HFFc6 (cell line): ENCODE measurements at regions not wholly inside any gene's neighbourhood (a gene's known extent, or its start where the extent isn't known, plus 50 kb on each side); places are given as distances from the start of the nearest gene placed in this dataset.

Source experiments
- DNase-seq: peaks from one replicate; pipeline ENCODE4 v3.0.0-alpha.2; 2018
- H3K27ac Mint-ChIP-seq: 2 replicates; pipeline ENCODE4 v1.8.0; 2020; ENCODE audit warnings: mild to moderate bottlenecking, mixed read lengths
- H3K27me3 Mint-ChIP-seq: 2 replicates; pipeline ENCODE4 v1.8.0; 2021; ENCODE audit warnings: mild to moderate bottlenecking, moderate library complexity, mixed read lengths; ENCODE audit not compliant: insufficient read depth
- H3K36me3 Mint-ChIP-seq: 2 replicates; pipeline ENCODE4 v1.8.0; 2021; ENCODE audit warnings: low read depth, mixed read lengths
- H3K4me1 Mint-ChIP-seq: 2 replicates; pipeline ENCODE4 v1.8.0; 2020; ENCODE audit warnings: low read depth, mixed read lengths
- H3K4me3 Mint-ChIP-seq: 2 replicates; pipeline ENCODE4 v1.8.0; 2020; ENCODE audit warnings: mild to moderate bottlenecking, moderate library complexity, mixed read lengths
- H3K9me3 Mint-ChIP-seq: 2 replicates; pipeline ENCODE4 v1.8.0; 2020; ENCODE audit warnings: mild to moderate bottlenecking, mixed read lengths
- CTCF ChIP-seq: fragments of 200-600 bp; sonication (generic); IDR thresholded peaks from 2 replicates; pipeline ENCODE4 v1.5.0; 2021; ENCODE audit warnings: antibody characterized with exemption, mild to moderate bottlenecking

GRCh38 chr20:43376831-43377230, 80.9 kb upstream of the SRSF6 start:
- Mint-ChIP-seq H3K9me3 (no peaks in the 10 kb centered on the region), H3K4me3 (no peak overlapping the region), H3K27ac (no peak overlapping the region), H3K27me3 (no peaks in the 10 kb centered on the region; the same call in 1 of the 2 replicates), H3K4me1 (peaks cover 42% of the 10 kb centered on the region), H3K36me3 (no peaks in the 10 kb centered on the region)
- TF ChIP-seq CTCF: no peak
- no peak for DNase-seq

GRCh38 chr20:43375591-43375990, 82.1 kb upstream of the SRSF6 start:
- peak overlapping the region; percentile 12 for H3K27ac Mint-ChIP-seq
- H3K4me1 Mint-ChIP-seq: peaks cover 41% of the 10 kb centered on the region
- H3K36me3 Mint-ChIP-seq: no peaks in the 10 kb centered on the region
- no peaks in the 10 kb centered on the region; the same call in 1 of the 2 replicates for H3K27me3 Mint-ChIP-seq
- no peaks in the 10 kb centered on the region for H3K9me3 Mint-ChIP-seq
- DNase-seq: peak; percentile 7
- H3K4me3 Mint-ChIP-seq: peak overlapping the region; percentile 23; the same call in 1 of the 2 replicates
- no peak for TF ChIP-seq CTCF

GRCh38 chr20:43372051-43372450, 85.6 kb upstream of the SRSF6 start:
- H3K27me3 Mint-ChIP-seq: peaks cover 11% of the 10 kb centered on the region
- H3K4me1 Mint-ChIP-seq: peaks cover 23% of the 10 kb centered on the region
- no peak overlapping the region for H3K4me3 Mint-ChIP-seq
- no peaks in the 10 kb centered on the region for H3K9me3 Mint-ChIP-seq
- TF ChIP-seq CTCF: no peak
- no peaks in the 10 kb centered on the region for H3K36me3 Mint-ChIP-seq
- H3K27ac Mint-ChIP-seq: no peak overlapping the region
- no peak for DNase-seq

GRCh38 chr20:43365691-43366090, 92.0 kb upstream of the SRSF6 start:
- H3K27ac Mint-ChIP-seq: no peak overlapping the region
- H3K27me3 Mint-ChIP-seq: peaks cover 34% of the 10 kb centered on the region
- no peak for TF ChIP-seq CTCF
- H3K4me3 Mint-ChIP-seq: no peak overlapping the region
- no peaks in the 10 kb centered on the region for H3K36me3 Mint-ChIP-seq
- DNase-seq: no peak
- no peaks in the 10 kb centered on the region for H3K9me3 Mint-ChIP-seq
- peaks cover 11% of the 10 kb centered on the region for H3K4me1 Mint-ChIP-seq

- no peaks in the 10 kb centered on the region for H3K9me3 Mint-ChIP-seq
- no peaks in the 10 kb centered on the region for H3K36me3 Mint-ChIP-seq
- no peak overlapping the region for H3K4me3 Mint-ChIP-seq
- no peak for DNase-seq
- no peak for TF ChIP-seq CTCF
- no peak overlapping the region for H3K27ac Mint-ChIP-seq
- H3K4me1 Mint-ChIP-seq: peaks cover 11% of the 10 kb centered on the region
- peaks cover 43% of the 10 kb centered on the region for H3K27me3 Mint-ChIP-seq
These were observed 93.7 kb upstream of the SRSF6 start for GRCh38 chr20:43364001-43364400.

GRCh38 chr20:43363506-43363905, 94.2 kb upstream of the SRSF6 start:
- no peak for DNase-seq
- Mint-ChIP-seq H3K36me3 (no peaks in the 10 kb centered on the region), H3K9me3 (no peaks in the 10 kb centered on the region), H3K4me3 (no peak overlapping the region), H3K27me3 (peaks cover 42% of the 10 kb centered on the region), H3K4me1 (peaks cover 11% of the 10 kb centered on the region), H3K27ac (no peak overlapping the region)
- no peak for TF ChIP-seq CTCF
